GM06990 (cell line): ENCODE measurements at regions not wholly inside any gene's neighbourhood (a gene's known extent, or its start where the extent isn't known, plus 50 kb on each side); places are given as distances from the start of the nearest gene placed in this dataset.
A peak's percentile ranks its signal among the peaks of the same experiment; 100 is the strongest.

ENCODE experiments used
- DNase-seq: peaks from one replicate; pipeline ENCODE4 v3.0.0-alpha.2; 2011; ENCODE audit not compliant: insufficient read length; ENCODE audit errors: extremely low read depth
- H3K27me3 ChIP-seq: replicated peaks from 2 replicates; pipeline ENCODE4 v1.6.0; 2011; ENCODE audit warnings: low read length; ENCODE audit not compliant: control insufficient read depth, insufficient read depth
- H3K36me3 ChIP-seq: 2 replicates; pipeline ENCODE4 v1.5.1; 2011; ENCODE audit warnings: low read length; ENCODE audit not compliant: control insufficient read depth, insufficient read depth
- H3K4me3 ChIP-seq: replicated peaks from 2 replicates; pipeline ENCODE4 v1.5.1; 2011; ENCODE audit warnings: low read depth, mild to moderate bottlenecking, control low read depth, low read length
- CTCF ChIP-seq: IDR thresholded peaks from 2 replicates; pipeline ENCODE4 v1.5.1; 2011; ENCODE audit warnings: low read length, control low read depth, mild to moderate bottlenecking, inconsistent platforms; ENCODE audit not compliant: insufficient read depth, poor library complexity, severe bottlenecking

- no peak for DNase-seq
- H3K27me3 ChIP-seq: no peaks in the 10 kb centered on the region
- H3K36me3 ChIP-seq: no peaks in the 10 kb centered on the region
- H3K4me3 ChIP-seq: no peak overlapping the region
- no peak for TF ChIP-seq CTCF
These were observed 171.5 kb downstream of the SMIM20 start for GRCh38 chr4:26085551-26085950.

GRCh38 chr4:26086621-26087441, 172.8 kb downstream of the SMIM20 start:
- Histone ChIP-seq H3K27me3 (no peaks in the 10 kb centered on the region), H3K4me3 (no peak overlapping the region), H3K36me3 (no peaks in the 10 kb centered on the region)
- TF ChIP-seq CTCF: no peak
- no peak for DNase-seq

GRCh38 chr4:26088433-26088928, 174.5 kb downstream of the SMIM20 start:
- no peaks in the 10 kb centered on the region for H3K27me3 ChIP-seq
- peak; percentile 34 for DNase-seq
- TF ChIP-seq CTCF: no peak
- no peak overlapping the region for H3K4me3 ChIP-seq
- no peaks in the 10 kb centered on the region for H3K36me3 ChIP-seq

GRCh38 chr4:26093551-26093950, 179.5 kb downstream of the SMIM20 start:
- TF ChIP-seq CTCF: no peak
- Histone ChIP-seq H3K36me3 (no peaks in the 10 kb centered on the region), H3K4me3 (no peak overlapping the region), H3K27me3 (no peaks in the 10 kb centered on the region)
- DNase-seq: no peak

GRCh38 chr4:26094076-26094475, 180.1 kb downstream of the SMIM20 start:
- H3K4me3 ChIP-seq: no peak overlapping the region
- H3K27me3 ChIP-seq: no peaks in the 10 kb centered on the region
- H3K36me3 ChIP-seq: no peaks in the 10 kb centered on the region
- no peak for DNase-seq
- no peak for TF ChIP-seq CTCF
